ENCODE measurements at regions not wholly inside any gene's neighbourhood (a gene's known extent, or its start where the extent isn't known, plus 50 kb on each side); places are given as distances from the start of the nearest gene placed in this dataset.

DNA sequence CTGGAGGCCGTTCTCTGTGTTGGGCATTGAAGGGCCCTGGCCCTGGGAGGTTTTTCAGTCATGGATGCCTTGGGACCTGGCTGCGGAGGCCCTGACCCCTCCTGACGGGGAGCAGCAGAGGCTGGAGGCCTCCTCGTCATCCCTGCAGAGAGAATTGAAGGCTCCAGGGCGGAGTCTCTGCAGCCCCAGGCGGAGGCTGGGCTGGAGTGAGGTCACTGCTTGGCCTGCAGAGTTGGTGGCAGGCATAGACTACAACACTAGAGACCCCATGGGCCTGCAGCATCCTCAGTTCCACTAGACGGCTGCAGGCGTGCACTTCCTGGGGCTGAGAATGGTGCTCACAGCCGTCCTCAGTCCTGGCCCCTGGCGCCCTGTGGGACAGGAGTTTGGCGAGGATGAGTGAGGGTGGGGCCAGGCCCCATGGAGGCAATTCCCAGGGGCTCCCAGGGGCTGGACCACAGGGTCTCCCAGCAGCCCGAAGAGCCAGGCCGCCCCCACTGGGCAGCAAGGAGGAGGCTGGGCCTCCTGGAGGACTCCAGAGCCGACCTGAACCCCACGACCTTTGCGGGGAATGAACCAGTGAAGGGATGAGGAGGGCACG, 1194.9 kb downstream of the BRD1 start:
- no peak overlapping the region for H3K4me3 ChIP-seq (ENCODE audit: low read depth in 1 of 5, low read length in 5 of 5)
- H3K36me3 ChIP-seq (ENCODE audit: control insufficient read depth in 5 of 5, insufficient read depth in 5 of 5, low read length in 5 of 5) = no peaks in the 10 kb centered on the region
- no peaks in the 10 kb centered on the region for H3K9me3 ChIP-seq (ENCODE audit: control insufficient read depth in 5 of 5, low read length in 5 of 5)
- H3K27me3 ChIP-seq (ENCODE audit: control insufficient read depth in 5 of 5, insufficient read depth in 4 of 5, low read length in 5 of 5) = peaks cover 4 to 32% (median 24%) of the 10 kb centered on the region in 5 donors
- no peaks in the 10 kb centered on the region for H3K4me1 ChIP-seq (ENCODE audit: control insufficient read depth in 5 of 5, insufficient read depth in 5 of 5, low read length in 5 of 5)
- H3K27ac ChIP-seq (ENCODE audit: low read depth, low read length) = no peak overlapping the region
- no peak overlapping the region for H3K9ac ChIP-seq (ENCODE audit: low read length in 5 of 5)

DNA sequence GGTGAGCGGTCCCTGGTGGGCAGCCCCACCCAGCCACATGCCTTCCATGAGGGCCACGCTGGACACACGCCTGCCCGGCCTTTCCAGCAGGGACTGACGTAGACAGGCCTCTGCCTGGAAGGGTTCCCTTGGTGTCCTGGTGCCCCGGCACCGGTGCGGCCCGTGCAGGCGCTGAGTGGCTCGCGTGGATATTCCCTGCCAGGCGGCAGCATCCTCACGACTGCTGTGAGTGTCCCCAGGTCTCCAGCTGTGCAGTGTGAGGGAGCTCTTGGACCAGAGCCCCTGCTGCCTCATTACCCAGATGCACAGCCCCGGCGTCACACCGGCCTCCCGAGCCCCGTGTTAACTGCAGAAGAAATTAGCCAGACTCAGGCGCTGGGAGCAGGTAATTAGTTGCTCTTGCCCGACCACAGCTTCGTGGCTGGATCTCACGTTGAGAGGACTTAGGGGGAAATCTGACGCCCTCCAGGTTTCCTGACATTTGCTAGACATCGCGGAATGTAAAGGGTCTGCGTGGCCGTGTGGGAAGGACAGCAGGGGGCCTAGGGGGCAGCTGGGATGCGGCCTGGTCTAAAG, 1196.3 kb downstream of the BRD1 start:
- no peaks in the 10 kb centered on the region for H3K4me1 ChIP-seq (ENCODE audit: control insufficient read depth in 5 of 5, insufficient read depth in 5 of 5, low read length in 5 of 5)

DNA sequence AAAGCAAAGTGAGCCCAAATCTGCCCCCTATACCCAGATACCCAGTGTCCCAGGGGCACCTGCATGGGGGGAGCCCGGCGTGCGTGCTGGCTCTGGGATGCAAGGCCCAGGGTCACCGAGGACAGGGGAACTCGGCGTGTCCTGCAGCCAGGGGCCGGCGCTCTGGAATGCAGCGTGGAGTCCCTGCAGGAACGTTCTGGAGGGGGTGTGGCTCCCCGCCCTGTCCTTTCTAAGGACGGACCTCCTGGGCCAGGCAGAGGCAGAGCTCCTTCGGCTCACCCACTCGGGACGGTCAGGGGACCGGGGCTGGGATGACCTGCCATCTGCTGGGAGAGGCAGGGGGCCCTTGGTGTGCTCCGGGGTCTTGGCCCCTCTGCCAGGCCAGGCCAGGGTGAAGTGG, 1196.8 kb downstream of the BRD1 start:
- H3K9ac ChIP-seq (ENCODE audit: low read length in 5 of 5) = no peak overlapping the region
- H3K27me3 ChIP-seq (ENCODE audit: control insufficient read depth in 5 of 5, insufficient read depth in 4 of 5, low read length in 5 of 5) = peaks cover 4 to 40% (median 26%) of the 10 kb centered on the region in 5 donors
- H3K4me3 ChIP-seq (ENCODE audit: low read depth in 1 of 5, low read length in 5 of 5) = no peak overlapping the region
- H3K27ac ChIP-seq (ENCODE audit: low read depth, low read length) = no peak overlapping the region
- H3K9me3 ChIP-seq (ENCODE audit: control insufficient read depth in 5 of 5, low read length in 5 of 5) = no peaks in the 10 kb centered on the region
- H3K36me3 ChIP-seq (ENCODE audit: control insufficient read depth in 5 of 5, insufficient read depth in 5 of 5, low read length in 5 of 5) = no peaks in the 10 kb centered on the region
- no peaks in the 10 kb centered on the region for H3K4me1 ChIP-seq (ENCODE audit: control insufficient read depth in 5 of 5, insufficient read depth in 5 of 5, low read length in 5 of 5)

More for the DNA sequence above, 1196.3 kb downstream of the BRD1 start:
- Histone ChIP-seq H3K36me3 (ENCODE audit: control insufficient read depth in 5 of 5, insufficient read depth in 5 of 5, low read length in 5 of 5) (no peaks in the 10 kb centered on the region), H3K27ac (ENCODE audit: low read depth, low read length) (no peak overlapping the region), H3K9me3 (ENCODE audit: control insufficient read depth in 5 of 5, low read length in 5 of 5) (no peaks in the 10 kb centered on the region), H3K4me3 (ENCODE audit: low read depth in 1 of 5, low read length in 5 of 5) (no peak overlapping the region), H3K9ac (ENCODE audit: low read length in 5 of 5) (no peak overlapping the region), H3K27me3 (ENCODE audit: control insufficient read depth in 5 of 5, insufficient read depth in 4 of 5, low read length in 5 of 5) (peaks cover 4 to 40% (median 26%) of the 10 kb centered on the region in 5 donors)

DNA sequence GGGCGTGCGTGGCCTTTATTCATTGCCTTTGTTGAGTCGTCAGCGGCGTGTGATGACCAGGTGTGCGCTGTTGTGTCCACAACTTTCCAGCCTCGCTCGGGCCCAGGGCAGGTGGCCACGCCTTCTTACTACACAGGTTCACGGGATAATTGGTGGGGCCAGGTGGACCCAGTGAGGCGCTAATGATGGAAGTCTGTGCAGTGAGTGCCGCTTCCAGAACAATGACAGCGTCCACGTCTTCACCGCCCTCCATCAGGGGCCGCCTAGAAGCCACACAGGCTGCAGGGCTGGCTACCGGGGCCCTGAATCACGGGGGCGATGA, 1197.3 kb downstream of the BRD1 start:
- no peak overlapping the region for H3K4me3 ChIP-seq (ENCODE audit: low read depth in 1 of 5, low read length in 5 of 5)
- no peaks in the 10 kb centered on the region for H3K9me3 ChIP-seq (ENCODE audit: control insufficient read depth in 5 of 5, low read length in 5 of 5)
- no peak overlapping the region for H3K27ac ChIP-seq (ENCODE audit: low read depth, low read length)
- no peaks in the 10 kb centered on the region for H3K36me3 ChIP-seq (ENCODE audit: control insufficient read depth in 5 of 5, insufficient read depth in 5 of 5, low read length in 5 of 5)
- H3K4me1 ChIP-seq (ENCODE audit: control insufficient read depth in 5 of 5, insufficient read depth in 5 of 5, low read length in 5 of 5) = no peaks in the 10 kb centered on the region
- H3K27me3 ChIP-seq (ENCODE audit: control insufficient read depth in 5 of 5, insufficient read depth in 4 of 5, low read length in 5 of 5) = peaks cover 4 to 40% (median 21%) of the 10 kb centered on the region in 5 donors
- no peak overlapping the region for H3K9ac ChIP-seq (ENCODE audit: low read length in 5 of 5)

DNA sequence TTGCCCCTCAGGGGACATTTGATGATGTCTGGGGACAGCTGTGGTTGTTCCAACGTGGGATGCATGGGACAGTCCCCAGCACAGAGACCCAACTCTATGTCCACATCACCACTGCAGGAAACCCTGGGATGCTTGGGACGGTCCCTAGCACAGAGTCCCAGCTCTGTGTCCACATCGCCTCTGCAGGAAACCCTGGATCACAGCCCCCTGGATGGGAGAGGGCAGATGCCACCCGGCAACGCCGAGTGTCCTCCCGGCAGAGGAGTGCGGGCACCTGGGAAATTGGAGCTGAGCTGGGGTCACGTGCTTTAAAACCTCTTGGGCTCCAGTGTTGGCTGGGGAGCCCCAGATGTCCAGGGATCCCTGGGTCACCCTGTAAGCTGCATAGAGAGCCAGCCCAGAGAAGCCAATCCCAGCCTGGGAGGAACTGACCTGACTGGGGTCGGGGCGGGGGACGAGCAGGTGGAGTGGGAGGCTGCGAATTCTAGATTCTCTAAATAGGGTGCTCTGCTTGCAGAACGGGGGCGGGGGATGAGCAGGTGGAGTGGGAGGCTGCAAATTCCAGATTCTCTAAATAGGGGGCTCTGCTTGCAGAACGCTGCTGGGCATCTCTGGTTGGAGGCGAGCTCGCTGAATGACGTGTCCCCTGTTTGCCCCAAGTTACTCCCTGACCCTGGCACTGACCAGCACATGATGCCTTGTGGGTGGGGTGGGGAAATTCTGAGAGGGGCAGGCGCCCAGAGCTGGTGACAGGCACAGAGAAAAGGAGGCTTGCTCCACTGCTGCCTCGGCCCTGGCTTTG, 1197.8 kb downstream of the BRD1 start:
- Histone ChIP-seq H3K9ac (ENCODE audit: low read length in 5 of 5) (no peak overlapping the region), H3K4me3 (ENCODE audit: low read depth in 1 of 5, low read length in 5 of 5) (no peak overlapping the region), H3K9me3 (ENCODE audit: control insufficient read depth in 5 of 5, low read length in 5 of 5) (no peaks in the 10 kb centered on the region), H3K27me3 (ENCODE audit: control insufficient read depth in 5 of 5, insufficient read depth in 4 of 5, low read length in 5 of 5) (peaks cover 4 to 36% (median 21%) of the 10 kb centered on the region in 5 donors), H3K36me3 (ENCODE audit: control insufficient read depth in 5 of 5, insufficient read depth in 5 of 5, low read length in 5 of 5) (no peaks in the 10 kb centered on the region), H3K27ac (ENCODE audit: low read depth, low read length) (no peak overlapping the region), H3K4me1 (ENCODE audit: control insufficient read depth in 5 of 5, insufficient read depth in 5 of 5, low read length in 5 of 5) (no peaks in the 10 kb centered on the region)

DNA sequence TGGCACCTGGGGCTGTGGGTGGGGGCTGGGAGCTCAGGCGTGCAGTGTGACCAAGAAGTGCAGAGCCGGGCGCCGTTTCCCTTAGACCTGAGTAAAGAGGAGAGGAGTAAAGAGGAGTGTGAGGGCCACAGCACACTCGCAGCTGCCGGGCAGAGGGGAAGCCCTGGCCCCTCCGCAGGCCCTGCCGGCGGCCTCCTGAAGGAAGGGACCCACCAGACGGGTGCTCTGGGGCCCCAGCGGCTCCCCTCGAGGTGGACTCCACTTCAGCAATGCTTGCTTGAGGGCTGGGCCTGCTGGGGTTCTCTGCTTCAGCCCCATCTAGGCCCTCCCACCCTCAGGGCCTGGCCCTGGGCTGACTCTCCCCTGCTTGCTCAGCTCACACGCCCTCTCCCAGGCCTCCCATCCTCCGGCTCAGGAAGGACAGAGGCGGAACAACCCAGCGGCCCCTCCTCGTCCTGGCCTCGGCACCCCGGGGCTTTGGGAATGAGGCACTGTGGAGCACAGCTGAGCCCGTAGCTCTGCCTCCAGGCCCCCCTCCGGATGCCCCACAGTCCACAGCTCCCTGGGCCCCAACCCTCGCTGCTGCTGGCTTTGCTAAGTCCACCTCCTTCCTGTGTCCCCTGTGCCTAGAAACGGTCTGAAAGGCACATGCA, 1198.7 kb downstream of the BRD1 start:
- Histone ChIP-seq H3K27ac (ENCODE audit: low read depth, low read length) (no peak overlapping the region), H3K9ac (ENCODE audit: low read length in 5 of 5) (no peak overlapping the region), H3K27me3 (ENCODE audit: control insufficient read depth in 5 of 5, insufficient read depth in 4 of 5, low read length in 5 of 5) (peaks cover 4 to 36% (median 21%) of the 10 kb centered on the region in 5 donors), H3K4me3 (ENCODE audit: low read depth in 1 of 5, low read length in 5 of 5) (no peak overlapping the region), H3K9me3 (ENCODE audit: control insufficient read depth in 5 of 5, low read length in 5 of 5) (no peaks in the 10 kb centered on the region), H3K4me1 (ENCODE audit: control insufficient read depth in 5 of 5, insufficient read depth in 5 of 5, low read length in 5 of 5) (no peaks in the 10 kb centered on the region), H3K36me3 (ENCODE audit: control insufficient read depth in 5 of 5, insufficient read depth in 5 of 5, low read length in 5 of 5) (no peaks in the 10 kb centered on the region)

DNA sequence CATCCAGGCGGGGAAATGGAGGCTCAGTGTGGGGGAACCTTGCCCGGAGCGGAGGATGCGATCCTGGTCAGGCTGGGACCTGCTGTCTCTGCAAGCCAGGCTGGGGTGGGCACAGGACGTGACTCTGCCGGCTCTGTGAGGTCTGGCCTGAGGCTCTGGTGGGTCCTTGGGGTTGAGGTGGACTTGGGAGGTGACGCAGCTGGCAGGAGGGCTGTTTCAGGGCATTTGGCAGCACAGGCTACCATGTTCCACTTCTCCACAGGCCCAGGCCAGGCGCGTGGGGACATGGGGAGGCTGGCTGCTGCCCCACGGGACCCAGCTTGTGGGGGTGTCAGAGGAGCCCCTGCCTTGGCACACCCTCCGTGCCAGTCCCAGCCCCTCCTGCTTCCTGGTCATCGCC, 1199.7 kb downstream of the BRD1 start:
- Histone ChIP-seq H3K9ac (ENCODE audit: low read length in 5 of 5) (no peak overlapping the region), H3K9me3 (ENCODE audit: control insufficient read depth in 5 of 5, low read length in 5 of 5) (no peaks in the 10 kb centered on the region), H3K4me3 (ENCODE audit: low read depth in 1 of 5, low read length in 5 of 5) (no peak overlapping the region), H3K27me3 (ENCODE audit: control insufficient read depth in 5 of 5, insufficient read depth in 4 of 5, low read length in 5 of 5) (peaks cover 4 to 36% (median 21%) of the 10 kb centered on the region in 5 donors), H3K27ac (ENCODE audit: low read depth, low read length) (no peak overlapping the region), H3K36me3 (ENCODE audit: control insufficient read depth in 5 of 5, insufficient read depth in 5 of 5, low read length in 5 of 5) (no peaks in the 10 kb centered on the region), H3K4me1 (ENCODE audit: control insufficient read depth in 5 of 5, insufficient read depth in 5 of 5, low read length in 5 of 5) (no peaks in the 10 kb centered on the region)

DNA sequence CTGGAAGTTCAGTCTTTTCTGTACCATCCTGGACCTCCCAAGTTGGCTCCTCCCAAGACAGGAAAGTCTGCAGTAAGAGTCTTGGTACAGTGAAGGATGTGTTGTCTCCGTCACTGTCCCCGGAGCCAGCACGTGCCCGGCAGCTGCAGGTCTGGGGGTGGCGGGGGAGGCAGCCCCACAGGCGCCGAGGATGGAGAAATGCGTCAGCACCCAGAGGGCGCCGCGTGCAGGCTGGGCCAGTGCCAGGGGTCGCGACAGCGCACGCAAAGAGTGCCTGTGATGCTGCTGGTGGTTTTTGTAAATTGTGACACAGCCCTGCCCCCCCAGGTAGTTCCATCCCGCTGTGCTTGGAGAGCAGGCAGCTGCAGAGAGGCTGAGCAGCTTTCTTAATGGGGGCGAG, 1200.5 kb downstream of the BRD1 start:
- Histone ChIP-seq H3K9me3 (ENCODE audit: control insufficient read depth in 5 of 5, low read length in 5 of 5) (no peaks in the 10 kb centered on the region), H3K27ac (ENCODE audit: low read depth, low read length) (no peak overlapping the region), H3K27me3 (ENCODE audit: control insufficient read depth in 5 of 5, insufficient read depth in 4 of 5, low read length in 5 of 5) (peaks cover 4 to 37% (median 21%) of the 10 kb centered on the region in 5 donors), H3K36me3 (ENCODE audit: control insufficient read depth in 5 of 5, insufficient read depth in 5 of 5, low read length in 5 of 5) (no peaks in the 10 kb centered on the region), H3K4me3 (ENCODE audit: low read depth in 1 of 5, low read length in 5 of 5) (no peak overlapping the region), H3K4me1 (ENCODE audit: control insufficient read depth in 5 of 5, insufficient read depth in 5 of 5, low read length in 5 of 5) (no peaks in the 10 kb centered on the region), H3K9ac (ENCODE audit: low read length in 5 of 5) (no peak overlapping the region)

DNA sequence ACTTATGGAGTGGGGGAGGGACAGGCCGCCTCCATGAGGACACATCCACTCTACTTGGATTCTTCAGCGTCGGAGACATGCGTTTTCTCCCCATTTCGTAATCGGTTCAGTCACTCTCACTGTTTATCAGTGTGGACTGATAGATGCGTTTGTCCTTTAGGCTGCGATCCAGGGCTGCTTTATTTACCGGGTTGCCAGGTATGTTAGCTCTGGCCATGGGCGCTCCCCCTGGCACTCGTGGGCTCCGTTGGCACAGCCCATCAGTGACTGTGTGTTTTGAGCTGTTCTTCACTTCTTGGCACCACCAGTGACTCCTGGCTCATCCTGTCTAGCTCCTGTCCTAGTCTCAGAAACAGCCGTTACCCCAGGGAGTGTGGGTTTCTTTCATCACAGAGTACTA, 1203.3 kb downstream of the BRD1 start:
- H3K9ac ChIP-seq (ENCODE audit: low read length in 5 of 5) = no peak overlapping the region
- H3K4me3 ChIP-seq (ENCODE audit: low read depth in 1 of 5, low read length in 5 of 5) = no peak overlapping the region
- H3K9me3 ChIP-seq (ENCODE audit: control insufficient read depth in 5 of 5, low read length in 5 of 5) = no peaks in the 10 kb centered on the region
- H3K4me1 ChIP-seq (ENCODE audit: control insufficient read depth in 5 of 5, insufficient read depth in 5 of 5, low read length in 5 of 5) = no peaks in the 10 kb centered on the region
- no peaks in the 10 kb centered on the region for H3K36me3 ChIP-seq (ENCODE audit: control insufficient read depth in 5 of 5, insufficient read depth in 5 of 5, low read length in 5 of 5)
- H3K27ac ChIP-seq (ENCODE audit: low read depth, low read length) = no peak overlapping the region
- H3K27me3 ChIP-seq (ENCODE audit: control insufficient read depth in 5 of 5, insufficient read depth in 4 of 5, low read length in 5 of 5) = peaks cover under 1 to 26% (median 13%) of the 10 kb centered on the region in 5 donors
